ENCODE measurements at regions not wholly inside any gene's neighbourhood (a gene's known extent, or its start where the extent isn't known, plus 50 kb on each side); places are given as distances from the start of the nearest gene placed in this dataset.
A peak's percentile ranks its signal among the peaks of the same experiment; 100 is the strongest.

DNA sequence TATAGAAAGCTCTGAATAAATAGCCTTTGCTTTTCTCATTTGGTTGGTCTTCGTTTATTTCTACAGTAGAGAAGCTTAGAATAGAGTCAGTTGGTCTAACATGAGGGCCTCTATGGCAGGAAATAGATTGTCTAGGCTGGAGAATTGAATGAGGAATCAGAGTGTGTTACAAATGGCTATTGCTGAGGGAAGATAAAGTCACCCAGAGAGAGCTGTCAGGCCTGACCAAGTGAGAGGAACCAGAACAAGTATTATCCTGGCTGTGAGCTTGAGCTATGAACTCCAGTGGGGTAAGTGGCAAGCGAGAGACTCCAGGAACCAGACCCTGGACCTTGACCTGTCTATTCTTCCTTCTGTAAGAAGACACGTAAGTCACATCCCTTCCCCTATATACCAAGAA is 353.1 kb downstream of the CD83 start:
- ChIA-PET POLR2A (ENCODE audit: partially characterized antibody) (interaction anchor here (0.6 to 1.0 kb wide), 2 partner anchors 27 to 931 kb away, joined by 3 read pairs; no protein-coding TSS in a partner anchor), CTCF (ENCODE audit: partially characterized antibody) (interaction anchor here (0.7 to 1.4 kb wide), 2 partner anchors 23 kb away, joined by 3 read pairs; no protein-coding TSS in a partner anchor)
- Mint-ChIP-seq H3K4me3 (no peak overlapping the region), H3K27me3 (no peaks in the 10 kb centered on the region), H3K27ac (no peak overlapping the region), H3K4me1 (no peaks in the 10 kb centered on the region), H3K9me3 (peaks cover 0 to 17% (median 8%) of the 10 kb centered on the region in 8 donors), H3K36me3 (peaks cover 8 to 22% of the 10 kb centered on the region in 2 donors)
- Histone ChIP-seq H3K27ac (ENCODE audit: low read depth, low read length) (no peak overlapping the region), H3K4me1 (ENCODE audit: insufficient read depth, low read length) (peaks cover 4% of the 10 kb centered on the region), H3K9me3 (ENCODE audit: control insufficient read depth in 1 of 2, low read length in 2 of 2) (no peaks in the 10 kb centered on the region), H3K4me3 (ENCODE audit: low read length in 2 of 2) (no peak overlapping the region), H3K36me3 (ENCODE audit: insufficient read depth, low read length) (no peaks in the 10 kb centered on the region), H3K27me3 (ENCODE audit: insufficient read depth, low read length) (no peaks in the 10 kb centered on the region)
- no peak for DNase-seq
- intact Hi-C loops (cut with micrococcal nuclease): no loop called here

DNA sequence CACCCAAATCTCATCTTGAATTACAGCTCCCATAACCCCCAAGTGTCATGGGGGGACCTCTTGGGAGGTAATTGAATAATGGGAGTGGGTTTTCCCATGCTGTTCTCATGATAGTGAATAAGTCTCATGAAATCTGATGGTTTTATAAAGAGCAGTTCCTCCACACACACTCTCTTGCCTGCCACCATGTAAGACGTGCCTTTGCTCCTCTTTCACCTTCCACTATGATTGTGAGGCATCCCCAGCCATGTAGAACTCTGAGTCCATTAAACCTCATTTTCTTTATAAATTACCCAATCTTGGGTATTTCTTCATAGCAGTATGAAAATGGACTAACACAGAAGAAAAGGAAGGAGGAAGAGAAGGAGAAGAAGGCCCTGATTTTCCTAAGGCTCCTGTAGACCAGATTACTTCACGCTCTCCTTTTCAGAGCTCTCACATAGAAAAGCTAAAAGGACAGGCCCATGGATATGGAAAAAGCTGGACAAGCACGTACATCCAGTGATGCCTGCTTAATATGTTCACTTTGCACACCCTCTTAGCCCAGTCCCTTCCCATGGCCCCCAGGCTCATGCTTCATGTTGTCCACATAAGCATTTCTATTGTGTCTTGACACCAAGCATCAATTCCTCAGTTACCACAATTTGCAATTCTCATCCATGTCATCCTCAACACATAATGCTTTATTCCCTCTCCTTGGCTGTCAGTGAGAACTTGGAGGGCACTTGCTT is 354.8 kb downstream of the CD83 start:
- intact Hi-C loops (cut with micrococcal nuclease): no loop called here
- Histone ChIP-seq H3K27ac (ENCODE audit: low read depth, low read length) (no peak overlapping the region), H3K4me1 (ENCODE audit: insufficient read depth, low read length) (peaks cover 4% of the 10 kb centered on the region), H3K9me3 (ENCODE audit: control insufficient read depth in 1 of 2, low read length in 2 of 2) (no peaks in the 10 kb centered on the region), H3K36me3 (ENCODE audit: insufficient read depth, low read length) (no peaks in the 10 kb centered on the region), H3K4me3 (ENCODE audit: low read length in 2 of 2) (no peak overlapping the region), H3K27me3 (ENCODE audit: insufficient read depth, low read length) (no peaks in the 10 kb centered on the region)
- POLR2A ChIA-PET (ENCODE audit: partially characterized antibody): no interaction called here
- H3K27ac Mint-ChIP-seq: no peak overlapping the region
- no peak for DNase-seq
- no peak overlapping the region for H3K4me3 Mint-ChIP-seq
- CTCF ChIA-PET (ENCODE audit: partially characterized antibody): no interaction called here
- H3K36me3 Mint-ChIP-seq: peaks cover 8 to 21% of the 10 kb centered on the region in 2 donors
- H3K27me3 Mint-ChIP-seq: no peaks in the 10 kb centered on the region
- H3K4me1 Mint-ChIP-seq: no peaks in the 10 kb centered on the region
- H3K9me3 Mint-ChIP-seq: peaks cover 0 to 17% (median 8%) of the 10 kb centered on the region in 8 donors

DNA sequence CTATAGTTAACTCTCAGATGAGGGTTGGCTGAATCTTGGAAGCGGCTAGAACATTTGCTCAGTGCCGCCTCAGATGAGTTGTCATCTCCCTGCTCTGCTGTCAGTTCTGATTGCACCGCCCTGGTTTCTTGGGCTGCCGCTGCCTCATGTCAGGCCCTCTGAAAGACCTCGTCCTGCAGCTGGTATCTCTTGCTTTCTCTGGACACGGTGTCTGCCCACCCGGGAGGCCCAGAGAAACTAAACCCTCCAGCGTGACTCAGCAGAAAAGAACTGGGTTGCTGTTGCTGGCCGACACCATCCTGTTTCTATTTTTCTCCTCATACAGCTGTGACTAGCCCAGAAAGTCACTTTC is 355.4 kb downstream of the CD83 start:
- peaks cover 4 to 15% of the 10 kb centered on the region in 2 donors for H3K36me3 Mint-ChIP-seq
- H3K4me1 Mint-ChIP-seq: no peaks in the 10 kb centered on the region
- peaks cover 0 to 14% (median 7%) of the 10 kb centered on the region in 8 donors for H3K9me3 Mint-ChIP-seq
- DNase-seq: no peak
- no peak overlapping the region for H3K27ac Mint-ChIP-seq
- peaks cover 4% of the 10 kb centered on the region for H3K4me1 ChIP-seq (ENCODE audit: insufficient read depth, low read length)
- no peaks in the 10 kb centered on the region for H3K27me3 Mint-ChIP-seq
- CTCF ChIA-PET (ENCODE audit: partially characterized antibody): no interaction called here
- no peak overlapping the region for H3K4me3 Mint-ChIP-seq
- H3K27ac ChIP-seq (ENCODE audit: low read depth, low read length): no peak overlapping the region
- no peaks in the 10 kb centered on the region for H3K9me3 ChIP-seq (ENCODE audit: control insufficient read depth in 1 of 2, low read length in 2 of 2)
- no peaks in the 10 kb centered on the region for H3K36me3 ChIP-seq (ENCODE audit: insufficient read depth, low read length)
- H3K4me3 ChIP-seq (ENCODE audit: low read length in 2 of 2): no peak overlapping the region
- H3K27me3 ChIP-seq (ENCODE audit: insufficient read depth, low read length): no peaks in the 10 kb centered on the region
- intact Hi-C loops (cut with micrococcal nuclease): no loop called here
- POLR2A ChIA-PET (ENCODE audit: partially characterized antibody): no interaction called here

DNA sequence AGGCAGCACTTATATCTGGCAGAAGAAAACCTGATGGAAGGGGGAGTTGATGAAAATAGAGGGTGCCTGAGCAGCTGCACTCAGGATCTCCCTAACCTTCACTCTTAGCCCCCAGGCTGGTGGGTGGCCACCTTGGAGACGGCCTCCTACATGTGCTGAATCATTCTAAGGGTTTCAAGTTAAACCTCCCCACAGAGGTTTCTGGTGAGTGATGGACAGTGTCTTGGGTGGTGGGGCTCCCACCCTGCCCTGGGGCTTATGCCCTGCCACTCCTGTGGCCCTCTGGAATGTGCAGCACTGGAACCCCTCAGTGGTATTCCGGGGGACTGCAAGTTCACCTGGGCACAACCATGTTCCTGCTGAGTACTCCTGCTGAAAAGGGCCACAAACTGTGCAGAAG is 357.2 kb downstream of the CD83 start:
- Histone ChIP-seq H3K4me3 (ENCODE audit: low read length in 2 of 2) (no peak overlapping the region), H3K27me3 (ENCODE audit: insufficient read depth, low read length) (no peaks in the 10 kb centered on the region), H3K4me1 (ENCODE audit: insufficient read depth, low read length) (peaks cover 4% of the 10 kb centered on the region), H3K27ac (ENCODE audit: low read depth, low read length) (no peak overlapping the region), H3K9me3 (ENCODE audit: control insufficient read depth in 1 of 2, low read length in 2 of 2) (no peaks in the 10 kb centered on the region), H3K36me3 (ENCODE audit: insufficient read depth, low read length) (no peaks in the 10 kb centered on the region)
- intact Hi-C loops (cut with micrococcal nuclease): no loop called here
- Mint-ChIP-seq H3K4me1 (no peaks in the 10 kb centered on the region), H3K9me3 (peaks cover 0 to 7% (median under 1%) of the 10 kb centered on the region in 8 donors), H3K27ac (peak overlapping the region in 1 of 7 donors; percentile 1), H3K4me3 (no peak overlapping the region), H3K27me3 (no peaks in the 10 kb centered on the region), H3K36me3 (peaks cover 3 to 4% of the 10 kb centered on the region in 2 donors)
- ChIA-PET POLR2A (ENCODE audit: partially characterized antibody) (no interaction called here), CTCF (ENCODE audit: partially characterized antibody) (no interaction called here)
- no peak for DNase-seq

DNA sequence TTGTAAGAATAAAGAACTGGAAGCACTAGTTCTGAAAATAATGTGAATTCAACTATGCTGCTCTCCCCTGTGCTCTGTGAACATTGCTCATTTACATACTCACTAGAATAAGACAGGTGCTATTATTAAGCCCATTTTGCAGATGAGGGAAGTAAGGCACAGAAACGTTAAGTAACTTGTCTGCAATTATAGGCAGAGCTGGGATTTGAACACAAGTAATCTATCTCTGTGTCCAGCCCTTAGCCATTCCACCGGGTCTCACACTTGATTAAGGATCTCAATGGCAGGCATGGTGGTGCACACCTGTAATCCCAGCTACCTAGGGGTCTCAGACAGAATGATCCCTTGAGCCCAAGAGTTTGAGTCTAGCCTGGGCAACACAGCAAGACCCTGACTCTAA is 357.7 kb downstream of the CD83 start:
- Histone ChIP-seq H3K4me3 (ENCODE audit: low read length in 2 of 2) (no peak overlapping the region), H3K9me3 (ENCODE audit: control insufficient read depth in 1 of 2, low read length in 2 of 2) (no peaks in the 10 kb centered on the region), H3K36me3 (ENCODE audit: insufficient read depth, low read length) (no peaks in the 10 kb centered on the region), H3K27ac (ENCODE audit: low read depth, low read length) (no peak overlapping the region), H3K27me3 (ENCODE audit: insufficient read depth, low read length) (no peaks in the 10 kb centered on the region), H3K4me1 (ENCODE audit: insufficient read depth, low read length) (peaks cover 4% of the 10 kb centered on the region)
- H3K4me3 Mint-ChIP-seq: no peak overlapping the region
- H3K9me3 Mint-ChIP-seq: peaks cover 0 to 5% (median 0%) of the 10 kb centered on the region in 8 donors
- CTCF ChIA-PET (ENCODE audit: partially characterized antibody): no interaction called here
- DNase-seq: no peak
- H3K4me1 Mint-ChIP-seq: no peaks in the 10 kb centered on the region
- H3K27me3 Mint-ChIP-seq: no peaks in the 10 kb centered on the region
- no peak overlapping the region for H3K27ac Mint-ChIP-seq
- intact Hi-C loops (cut with micrococcal nuclease): no loop called here
- POLR2A ChIA-PET (ENCODE audit: partially characterized antibody): no interaction called here
- peaks cover under 1 to 2% of the 10 kb centered on the region in 2 donors for H3K36me3 Mint-ChIP-seq

DNA sequence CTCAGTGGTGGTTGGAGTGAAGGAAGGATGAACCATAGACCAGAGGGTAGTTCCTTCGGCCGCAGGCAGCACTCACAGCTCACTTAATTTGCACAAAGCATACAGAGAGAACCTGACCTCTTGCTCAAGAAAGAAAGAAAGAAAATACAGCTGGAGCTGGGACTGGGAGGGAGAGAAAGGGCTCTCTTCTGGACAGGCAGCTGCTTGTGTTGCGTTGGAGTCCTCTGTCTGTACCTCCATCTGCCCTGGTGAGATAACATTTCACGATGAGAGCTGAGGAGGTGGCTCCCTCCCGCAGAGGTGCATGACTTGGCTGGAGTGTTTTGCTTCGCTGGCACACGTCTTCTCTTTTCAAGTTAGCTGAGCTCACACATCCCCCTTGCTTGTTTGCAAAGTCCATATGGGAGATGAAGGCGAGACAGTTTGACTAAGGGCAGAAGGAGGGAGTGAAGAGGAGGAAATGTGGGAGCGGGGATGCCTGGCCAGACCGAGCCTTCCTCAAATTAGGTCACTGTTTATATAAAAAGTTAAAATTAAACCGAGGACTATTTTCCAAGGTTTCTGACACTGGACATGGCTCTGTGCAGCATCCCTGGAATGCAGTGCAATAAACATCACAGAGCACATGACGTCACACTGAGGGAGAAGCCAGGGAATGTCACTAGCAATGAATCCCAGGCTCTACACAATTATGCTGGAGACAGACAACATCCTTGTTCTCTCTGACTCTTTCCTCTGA is 359.4 kb downstream of the CD83 start:
- intact Hi-C loops (cut with micrococcal nuclease): no loop called here
- Histone ChIP-seq H3K27me3 (ENCODE audit: insufficient read depth, low read length) (no peaks in the 10 kb centered on the region), H3K36me3 (ENCODE audit: insufficient read depth, low read length) (no peaks in the 10 kb centered on the region), H3K9me3 (ENCODE audit: control insufficient read depth in 1 of 2, low read length in 2 of 2) (no peaks in the 10 kb centered on the region), H3K4me3 (ENCODE audit: low read length in 2 of 2) (no peak overlapping the region), H3K4me1 (ENCODE audit: insufficient read depth, low read length) (peaks cover 4% of the 10 kb centered on the region), H3K27ac (ENCODE audit: low read depth, low read length) (no peak overlapping the region)
- ChIA-PET POLR2A (ENCODE audit: partially characterized antibody) (no interaction called here), CTCF (ENCODE audit: partially characterized antibody) (no interaction called here)
- Mint-ChIP-seq H3K4me1 (no peaks in the 10 kb centered on the region), H3K27me3 (no peaks in the 10 kb centered on the region), H3K36me3 (peaks cover 0 to 4% of the 10 kb centered on the region in 2 donors), H3K27ac (no peak overlapping the region), H3K9me3 (peaks cover 3 to 10% (median 5%) of the 10 kb centered on the region in 8 donors), H3K4me3 (no peak overlapping the region)
- no peak for DNase-seq

DNA sequence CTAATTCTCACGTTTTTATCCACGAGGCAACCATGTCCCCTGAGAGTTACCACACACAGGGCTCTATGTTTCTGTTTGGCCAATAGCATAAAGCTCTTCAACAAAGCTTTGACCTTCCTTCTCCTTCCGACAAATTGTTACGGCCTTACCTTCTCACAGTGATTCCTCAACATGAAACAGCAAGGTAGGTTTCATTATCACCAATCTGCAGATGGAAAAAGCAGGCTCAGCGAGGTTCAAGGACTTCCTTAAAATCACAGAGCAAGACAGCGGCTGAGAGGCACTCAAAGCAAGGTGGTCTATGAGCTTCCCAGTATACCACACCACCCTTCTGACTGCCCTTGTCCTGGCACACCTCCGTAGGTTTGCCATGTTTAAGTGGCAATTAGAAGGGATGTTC is 360.0 kb downstream of the CD83 start:
- intact Hi-C loops (cut with micrococcal nuclease): no loop called here
- Mint-ChIP-seq H3K36me3 (peaks cover 0 to 4% of the 10 kb centered on the region in 2 donors), H3K9me3 (peaks cover 3 to 11% (median 5%) of the 10 kb centered on the region in 8 donors), H3K4me1 (no peaks in the 10 kb centered on the region), H3K27ac (no peak overlapping the region), H3K27me3 (no peaks in the 10 kb centered on the region), H3K4me3 (no peak overlapping the region)
- Histone ChIP-seq H3K36me3 (ENCODE audit: insufficient read depth, low read length) (no peaks in the 10 kb centered on the region), H3K9me3 (ENCODE audit: control insufficient read depth in 1 of 2, low read length in 2 of 2) (no peaks in the 10 kb centered on the region), H3K27me3 (ENCODE audit: insufficient read depth, low read length) (no peaks in the 10 kb centered on the region), H3K4me1 (ENCODE audit: insufficient read depth, low read length) (peaks cover 4% of the 10 kb centered on the region), H3K27ac (ENCODE audit: low read depth, low read length) (no peak overlapping the region), H3K4me3 (ENCODE audit: low read length in 2 of 2) (no peak overlapping the region)
- POLR2A ChIA-PET (ENCODE audit: partially characterized antibody): no interaction called here
- no peak for DNase-seq
- CTCF ChIA-PET (ENCODE audit: partially characterized antibody): no interaction called here
